B cell (primary cell): ENCODE measurements at regions not wholly inside any gene's neighbourhood (a gene's known extent, or its start where the extent isn't known, plus 50 kb on each side); places are given as distances from the start of the nearest gene placed in this dataset.

Experiments used
- CTCF ChIP-seq: fragments of 200-600 bp; IDR thresholded peaks from one replicate; pipeline ENCODE4 v1.8.0; 2022; ENCODE audit warnings: antibody characterized with exemption, mild to moderate bottlenecking
- EZH2 ChIP-seq: IDR thresholded peaks from 2 replicates; pipeline ENCODE4 v1.6.1; 2012; ENCODE audit warnings: borderline replicate concordance, low read depth, mild to moderate bottlenecking, moderate library complexity, low read length; ENCODE audit not compliant: insufficient read depth, poor library complexity, severe bottlenecking

GRCh38 chr3:124629497-124629896, 100.8 kb upstream of the UMPS start:
- no peak for TF ChIP-seq CTCF
- no peak for TF ChIP-seq EZH2
